Kidney epithelial cell (primary cell): ENCODE measurements at regions not wholly inside any gene's neighbourhood (a gene's known extent, or its start where the extent isn't known, plus 50 kb on each side); places are given as distances from the start of the nearest gene placed in this dataset.

Experiments
- DNase-seq: peaks from one replicate; pipeline ENCODE4 v3.0.0-alpha.2; 2010; ENCODE audit warnings: low read depth
- H3K27me3 ChIP-seq: 2 replicates; pipeline ENCODE4 v1.6.0; 2011; ENCODE audit warnings: low read length; ENCODE audit not compliant: control insufficient read depth, insufficient read depth
- H3K36me3 ChIP-seq: 2 replicates; pipeline ENCODE4 v1.5.1; 2011; ENCODE audit warnings: low read length; ENCODE audit not compliant: control insufficient read depth, insufficient read depth
- H3K4me3 ChIP-seq: 2 replicates; pipeline ENCODE4 v1.5.1; 2011; ENCODE audit warnings: low read depth, mild to moderate bottlenecking, control low read depth, low read length
- CTCF ChIP-seq: IDR thresholded peaks from 2 replicates; pipeline ENCODE4 v1.5.1; 2011; ENCODE audit warnings: mild to moderate bottlenecking, moderate library complexity, low read length, control low read depth, inconsistent platforms; ENCODE audit not compliant: insufficient read depth, poor library complexity, severe bottlenecking

GRCh38 chr11:28704801-28705200, 596.6 kb downstream of the METTL15 start:
- no peak overlapping the region for H3K4me3 ChIP-seq
- H3K27me3 ChIP-seq = no peaks in the 10 kb centered on the region
- TF ChIP-seq CTCF = no peak
- DNase-seq = no peak
- H3K36me3 ChIP-seq = no peaks in the 10 kb centered on the region

- no peak for TF ChIP-seq CTCF
- H3K27me3 ChIP-seq = no peaks in the 10 kb centered on the region
- no peak for DNase-seq
- no peak overlapping the region for H3K4me3 ChIP-seq
- H3K36me3 ChIP-seq = no peaks in the 10 kb centered on the region
Observed at GRCh38 chr11:28703371-28703770, 595.2 kb downstream of the METTL15 start.

- DNase-seq = no peak
- TF ChIP-seq CTCF = no peak
- H3K27me3 ChIP-seq = no peaks in the 10 kb centered on the region
- H3K4me3 ChIP-seq = no peak overlapping the region
- no peaks in the 10 kb centered on the region for H3K36me3 ChIP-seq
Observed at GRCh38 chr11:28702871-28703270, 594.7 kb downstream of the METTL15 start.

GRCh38 chr11:28702450-28702790, 594.2 kb downstream of the METTL15 start:
- no peaks in the 10 kb centered on the region for H3K36me3 ChIP-seq
- no peak overlapping the region for H3K4me3 ChIP-seq
- no peak for DNase-seq
- no peaks in the 10 kb centered on the region for H3K27me3 ChIP-seq
- no peak for TF ChIP-seq CTCF

- no peak overlapping the region for H3K4me3 ChIP-seq
- no peaks in the 10 kb centered on the region for H3K27me3 ChIP-seq
- no peak for TF ChIP-seq CTCF
- no peaks in the 10 kb centered on the region for H3K36me3 ChIP-seq
- DNase-seq = no peak
Observed at GRCh38 chr11:28701760-28702449, 593.7 kb downstream of the METTL15 start.

GRCh38 chr11:28699701-28700100, 591.5 kb downstream of the METTL15 start:
- TF ChIP-seq CTCF = no peak
- no peak overlapping the region for H3K4me3 ChIP-seq
- DNase-seq = no peak
- no peaks in the 10 kb centered on the region for H3K27me3 ChIP-seq
- no peaks in the 10 kb centered on the region for H3K36me3 ChIP-seq
